GM18858 (cell line): ENCODE measurements at regions not wholly inside any gene's neighbourhood (a gene's known extent, or its start where the extent isn't known, plus 50 kb on each side); places are given as distances from the start of the nearest gene placed in this dataset.
"Not testable (repeated sequence)": the region's sequence is repeated elsewhere in the genome, so short reads cannot be mapped to it uniquely, and the experiment has no call there.

Source experiments
- ATAC-seq: cut with Tn5 transposase; IDR thresholded peaks from one replicate; pipeline ENCODE4 v1.9.1; 2021; ENCODE audit not compliant: unreplicated experiment

DNA sequence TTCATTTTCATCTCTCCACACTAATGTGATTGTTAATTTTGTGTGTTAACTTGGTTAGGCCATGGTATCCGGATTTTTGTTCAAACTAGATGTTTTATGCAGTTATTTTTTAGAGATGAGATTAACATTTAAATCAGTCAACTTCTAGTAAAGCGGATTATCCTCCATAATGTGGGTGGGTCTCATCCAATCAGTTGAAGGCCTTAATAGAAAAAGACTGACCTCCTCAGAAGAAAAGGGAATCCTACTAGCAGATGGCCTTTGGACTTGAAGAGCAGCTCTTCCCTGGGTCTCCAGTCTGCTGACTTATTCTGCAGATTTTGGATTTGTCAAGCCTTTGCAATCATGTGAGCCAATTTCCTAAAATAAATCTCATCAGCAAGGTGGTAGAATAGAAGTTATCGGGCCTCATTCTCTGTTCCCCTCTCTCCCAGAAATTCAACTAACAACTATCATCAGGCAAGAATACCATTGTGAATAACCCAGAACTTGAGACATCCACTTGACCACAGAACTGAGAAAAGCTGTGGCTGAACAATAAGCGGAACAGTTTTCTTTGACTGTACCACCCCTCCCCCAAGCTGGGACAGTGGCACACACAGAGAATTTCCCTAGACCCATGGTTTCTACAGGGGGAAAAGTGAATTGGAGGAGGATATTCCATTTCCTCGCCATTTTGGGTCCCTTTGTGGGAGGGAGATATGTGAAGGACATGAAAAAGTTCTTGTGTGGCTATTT lies 323.0 kb downstream of the UTRN start:
- no peak for ATAC-seq

DNA sequence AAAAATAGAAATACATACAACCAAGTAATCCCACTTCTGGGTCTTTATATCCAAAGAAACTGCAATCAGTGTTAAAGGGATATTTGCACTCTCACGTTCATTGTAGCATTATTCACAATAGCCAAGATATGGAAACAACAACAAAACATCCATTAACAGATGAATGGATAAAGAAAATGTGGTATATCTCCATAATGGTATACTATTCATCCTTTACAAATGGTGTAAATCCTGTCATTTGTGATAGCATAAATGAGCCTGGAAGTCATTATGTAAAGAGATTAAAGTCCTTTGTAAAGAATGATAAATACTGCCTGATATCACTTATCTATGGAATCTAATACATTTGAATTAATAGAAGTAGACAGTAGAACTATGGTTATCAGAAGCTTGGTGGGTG lies 327.7 kb downstream of the UTRN start:
- no peak for ATAC-seq

DNA sequence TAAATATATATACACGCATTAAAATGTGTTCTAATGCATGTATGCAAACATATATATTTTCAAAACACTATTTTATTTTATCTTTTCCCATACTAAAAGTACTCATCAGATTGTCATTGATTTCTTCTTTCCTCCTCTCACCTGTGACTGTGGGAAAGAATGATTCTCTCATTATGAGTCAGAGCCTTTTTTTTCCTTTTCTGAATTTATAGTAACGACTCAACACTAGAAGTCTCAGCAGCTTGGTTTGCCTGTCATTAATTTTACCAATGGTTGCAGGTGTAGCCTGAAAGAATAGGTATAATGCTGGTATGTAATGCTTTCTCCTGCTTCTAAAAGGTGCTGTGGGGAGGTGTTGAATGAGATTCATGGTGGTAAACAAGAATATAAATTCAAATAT lies 328.7 kb downstream of the UTRN start:
- ATAC-seq: peak; percentile 78

DNA sequence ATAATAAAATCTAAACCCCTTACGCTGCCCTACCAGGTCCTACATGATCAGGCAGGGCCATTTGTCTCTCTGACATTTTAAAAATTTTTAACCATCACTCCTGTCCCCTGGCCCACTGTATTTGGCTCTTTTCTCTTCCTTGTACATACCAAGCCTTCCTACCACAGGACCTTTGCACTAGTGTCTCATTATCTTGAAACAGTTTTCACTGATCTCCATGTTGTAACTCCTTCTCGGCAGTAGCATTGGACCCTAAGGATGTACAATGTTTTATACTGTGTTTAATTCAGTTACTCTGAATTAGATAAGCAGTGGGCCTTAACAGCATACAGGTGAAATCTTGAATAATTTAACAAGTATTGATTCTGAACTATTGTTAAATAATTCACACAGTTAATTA lies 330.7 kb downstream of the UTRN start:
- no peak for ATAC-seq

DNA sequence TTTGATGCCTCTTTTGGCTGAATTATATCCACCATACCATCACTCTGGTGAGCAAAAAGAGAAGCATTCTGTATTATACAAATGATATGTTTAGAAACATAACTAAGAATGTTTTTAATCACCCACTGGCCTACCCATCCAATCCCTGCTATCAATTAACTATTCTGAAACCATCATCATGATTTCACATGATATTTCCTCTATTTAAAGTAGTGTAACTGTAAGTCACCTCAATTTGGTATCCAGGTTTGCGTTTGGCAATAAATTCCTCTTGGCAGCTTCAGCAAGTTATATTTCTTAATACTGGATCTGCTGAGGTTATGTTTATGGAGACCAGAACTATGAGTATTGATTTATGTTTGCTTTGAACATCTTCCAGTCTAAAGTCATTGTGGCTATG lies 332.1 kb downstream of the UTRN start:
- ATAC-seq: no peak

DNA sequence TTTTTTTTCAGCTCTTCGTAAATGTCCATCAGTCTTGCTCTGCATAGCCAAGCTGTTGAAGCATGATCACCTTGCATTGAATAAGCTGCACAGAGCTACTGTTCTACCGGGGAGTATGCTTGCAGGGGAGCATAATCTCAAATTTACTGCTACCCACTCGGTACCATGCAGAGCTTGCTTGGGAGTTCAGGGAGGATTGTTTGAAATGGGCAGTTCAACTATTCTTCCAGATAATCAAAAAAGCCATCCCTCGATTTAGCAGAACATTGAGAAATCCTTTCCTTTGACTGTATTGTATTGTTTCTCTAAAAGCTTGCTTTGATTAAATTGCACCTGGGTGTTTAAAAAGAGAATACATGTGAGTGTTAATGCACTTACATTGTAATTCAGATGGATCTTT lies 332.6 kb downstream of the UTRN start:
- ATAC-seq: no peak

DNA sequence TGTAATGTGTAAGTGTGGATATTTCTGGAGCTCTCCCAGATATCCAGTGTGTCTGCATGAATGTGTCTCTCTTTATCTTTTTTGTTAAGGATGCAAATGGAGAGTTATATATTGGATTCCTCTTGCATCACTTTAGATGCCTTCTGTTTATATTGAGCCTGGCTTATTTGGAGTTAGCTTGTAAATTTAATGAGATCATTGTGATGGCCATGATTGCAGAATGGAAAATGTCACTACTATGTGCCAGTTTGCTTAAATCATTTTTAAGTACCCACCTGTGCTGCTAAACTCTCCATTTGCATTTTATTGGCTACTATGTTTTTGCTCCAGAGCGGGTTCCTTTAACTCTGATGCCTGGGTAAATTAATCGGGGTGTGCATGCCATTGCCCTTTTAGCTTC lies 334.8 kb downstream of the UTRN start:
- no peak for ATAC-seq

DNA sequence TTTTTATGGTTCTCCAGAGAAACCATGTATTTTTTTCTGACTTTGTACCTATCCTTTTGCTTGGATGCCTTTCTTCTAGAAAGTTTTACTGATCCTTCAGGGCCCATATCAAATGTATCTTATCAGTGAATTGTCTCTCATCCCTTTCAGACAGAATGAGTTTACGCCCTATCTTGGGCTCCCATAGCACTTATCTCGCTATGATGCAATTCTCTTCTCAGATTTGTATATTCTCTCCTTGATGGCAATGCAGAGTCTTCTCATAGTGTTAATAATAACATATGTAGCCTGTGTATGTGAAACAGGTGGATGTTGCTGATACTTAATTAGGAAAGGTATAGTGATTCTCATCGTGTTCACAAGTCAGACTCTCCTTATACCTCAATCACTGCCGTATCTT lies 336.2 kb downstream of the UTRN start:
- ATAC-seq: no peak

DNA sequence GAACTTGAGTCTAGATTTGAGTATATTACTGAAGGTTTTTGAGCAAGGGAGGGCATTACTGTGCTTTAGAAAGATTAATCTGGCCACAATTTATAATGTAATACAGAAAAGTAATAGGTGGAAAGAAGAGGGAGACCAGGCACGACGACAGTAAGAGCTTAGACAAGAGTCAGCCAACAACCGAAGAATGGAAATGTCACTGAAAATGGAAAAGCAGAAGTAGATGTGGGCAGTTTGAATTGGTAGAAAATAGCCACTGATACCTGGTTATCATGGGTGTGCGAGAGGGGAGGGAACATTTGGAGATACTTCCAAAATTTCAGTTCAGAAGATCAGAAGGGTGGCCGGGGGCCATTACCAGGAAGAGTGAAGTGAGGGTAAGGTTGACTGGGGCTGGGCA lies 339.1 kb downstream of the UTRN start:
- ATAC-seq: no peak

DNA sequence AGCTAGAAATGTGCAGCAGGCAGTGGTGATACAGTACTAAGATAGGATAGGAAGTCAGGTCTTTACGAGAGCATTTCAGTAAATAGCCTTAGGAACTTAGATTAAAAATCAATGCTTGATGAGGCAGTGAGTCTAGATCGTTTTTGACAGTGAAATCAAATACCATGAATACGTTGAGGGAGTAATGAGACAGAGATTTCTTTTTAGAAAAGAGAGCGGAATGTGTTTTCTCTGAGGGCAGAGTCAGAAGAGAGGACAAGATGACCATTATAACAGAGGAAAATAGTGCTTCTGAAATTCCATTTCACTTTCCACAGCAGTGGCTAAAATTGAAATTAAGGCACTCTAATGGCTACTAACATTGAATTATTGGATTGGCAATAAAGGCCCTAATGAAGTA lies 339.6 kb downstream of the UTRN start:
- no peak for ATAC-seq

DNA sequence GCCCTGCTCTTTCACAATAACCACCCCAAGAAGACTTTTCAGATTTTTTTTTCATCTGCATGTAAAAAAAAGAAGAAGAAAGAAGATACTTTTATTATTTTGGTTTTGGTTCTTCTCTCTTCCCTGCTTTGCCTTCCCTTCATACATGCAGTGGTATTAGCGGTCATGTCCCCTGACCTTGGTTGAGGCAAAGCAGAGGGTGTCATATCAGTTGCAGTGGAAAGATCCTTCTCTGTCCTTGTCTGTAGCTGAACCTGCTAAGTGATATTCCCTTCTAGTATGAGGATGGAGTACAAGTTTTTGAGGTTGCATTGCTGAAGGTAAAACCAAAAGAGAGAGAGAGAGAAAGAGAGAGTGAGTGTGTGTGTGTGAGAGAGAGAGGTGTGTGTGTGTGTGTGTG lies 345.7 kb downstream of the UTRN start:
- ATAC-seq: no peak

DNA sequence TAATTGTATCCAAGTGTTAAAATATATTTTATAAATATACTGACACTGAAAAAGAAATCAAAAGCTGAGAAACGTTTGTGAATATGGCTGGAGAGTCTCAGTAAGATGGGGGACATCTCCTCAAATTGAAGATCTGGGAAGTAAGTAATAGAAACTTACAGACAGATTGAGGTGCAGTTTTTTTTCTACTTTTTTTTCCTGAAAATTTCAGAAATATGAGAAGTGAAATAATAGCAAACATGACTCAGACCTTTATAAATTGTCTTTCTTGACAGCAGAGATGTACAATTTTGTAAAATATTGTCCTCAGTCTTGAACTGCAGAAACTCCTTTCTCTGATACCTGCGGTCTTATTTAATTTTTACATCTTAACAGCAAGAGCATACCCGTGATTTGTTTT lies 347.1 kb downstream of the UTRN start:
- no peak for ATAC-seq

DNA sequence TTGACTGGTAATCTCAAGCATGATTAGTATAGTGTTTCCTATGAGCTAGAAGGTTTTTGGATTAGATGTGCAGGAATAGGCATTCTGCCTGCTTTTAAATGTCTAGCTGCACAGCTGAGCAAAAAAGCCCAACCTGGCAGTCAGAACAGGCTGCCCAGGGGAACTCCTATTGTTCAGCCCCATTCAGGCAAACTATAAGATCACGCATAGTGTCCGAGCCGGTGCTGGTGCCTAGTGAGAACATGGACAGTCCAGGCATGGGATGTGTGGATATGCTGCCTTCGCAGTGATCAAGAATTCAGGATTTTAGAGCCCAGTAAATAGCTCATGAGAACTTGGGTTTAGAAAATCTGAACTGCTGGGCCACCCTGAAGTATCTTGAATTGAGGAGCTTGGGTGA lies 348.8 kb downstream of the UTRN start:
- ATAC-seq: no peak

DNA sequence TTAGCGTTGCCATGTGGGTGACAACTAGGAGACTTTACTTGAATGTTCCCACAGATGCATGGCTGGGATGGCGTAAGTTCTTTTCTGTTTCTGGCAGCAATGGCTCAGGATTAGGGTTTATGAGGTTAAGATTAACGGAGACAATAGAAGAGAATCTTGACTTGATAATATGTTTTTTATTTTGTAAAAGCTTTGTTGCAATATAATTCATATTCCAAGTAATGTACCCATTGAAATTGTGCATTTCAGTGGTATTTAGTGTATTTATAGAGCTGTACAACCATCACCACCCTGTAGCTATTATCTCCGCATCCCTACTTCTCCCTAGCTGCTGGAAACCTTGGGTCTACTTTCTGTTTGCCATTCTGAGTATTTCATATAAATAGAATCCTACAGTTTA lies 349.2 kb downstream of the UTRN start:
- no peak for ATAC-seq

DNA sequence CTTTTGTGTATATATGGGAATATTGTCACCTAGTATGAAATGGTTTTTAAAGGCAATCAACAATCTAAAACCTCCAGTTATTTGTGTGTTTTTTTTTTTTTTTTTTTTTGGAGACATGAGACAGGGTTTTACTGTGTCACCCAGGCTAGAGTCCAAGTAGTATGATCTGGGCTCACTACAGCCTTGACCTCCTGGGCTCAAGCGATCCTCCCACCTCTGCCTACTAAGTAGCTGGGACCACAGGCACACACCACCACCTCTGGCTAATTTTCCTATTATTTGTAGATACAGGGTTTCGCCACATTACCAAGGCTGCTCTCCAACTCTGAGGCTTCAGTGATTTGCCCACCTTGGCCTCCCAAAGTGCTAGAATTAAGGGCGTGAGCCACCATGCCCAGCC lies 349.9 kb downstream of the UTRN start:
- no peak for ATAC-seq

DNA sequence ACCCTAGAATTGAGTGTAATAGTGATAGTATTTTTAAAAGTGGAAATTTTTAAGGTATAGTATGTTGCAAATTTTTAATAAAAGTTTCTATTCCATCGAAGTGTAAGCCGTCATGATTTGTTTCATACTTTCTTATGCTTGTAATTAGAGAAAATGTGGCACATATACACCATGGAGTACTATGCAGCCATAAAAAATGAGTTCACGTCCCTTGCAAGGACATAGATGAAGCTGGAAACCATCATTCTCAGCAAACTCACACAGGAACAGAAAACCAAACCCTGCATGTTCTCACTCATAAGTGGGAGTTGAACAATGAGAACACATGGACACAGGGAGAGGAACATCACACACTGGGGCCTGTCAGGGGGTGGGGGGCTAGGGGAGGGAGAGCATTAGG lies 350.9 kb downstream of the UTRN start:
- not testable (repeated sequence) for ATAC-seq

DNA sequence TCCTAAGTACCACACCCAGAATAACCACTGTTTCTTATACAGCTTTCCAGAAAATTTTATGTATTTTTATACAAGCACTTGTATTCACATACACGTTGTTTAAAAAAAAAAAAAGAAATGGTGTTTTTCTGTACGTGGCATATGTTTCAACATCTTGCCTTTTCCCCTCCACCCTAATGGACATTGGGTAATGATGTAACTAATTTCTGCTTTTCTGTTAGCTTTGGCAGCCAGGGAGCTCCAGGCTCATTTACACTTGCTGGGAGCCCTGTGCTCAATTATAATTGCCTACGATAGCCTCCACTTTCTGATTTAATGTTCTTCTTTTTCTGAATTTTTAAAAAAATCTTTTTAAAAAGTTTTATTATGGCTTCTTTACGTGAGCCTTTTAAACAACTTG lies 352.4 kb downstream of the UTRN start:
- no peak for ATAC-seq

DNA sequence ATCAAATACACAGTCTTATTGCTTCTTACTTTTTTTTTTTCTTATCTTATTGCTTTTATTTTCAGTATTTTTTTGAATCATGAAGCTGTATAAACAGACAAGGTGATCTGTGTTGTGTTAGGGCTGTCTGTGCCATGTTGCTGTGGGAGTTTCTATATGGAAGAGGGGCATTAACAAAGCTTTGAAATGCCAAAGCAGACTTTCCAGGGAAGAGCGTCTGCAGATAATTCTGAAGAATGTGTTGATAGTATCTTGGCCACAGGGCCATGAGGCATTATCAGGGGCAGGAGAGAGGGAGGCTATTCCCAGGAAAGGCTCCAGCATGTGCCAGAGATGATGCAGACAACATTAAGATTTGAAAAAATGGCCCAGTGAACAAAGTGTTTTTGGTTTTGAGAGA lies 354.5 kb downstream of the UTRN start:
- no peak for ATAC-seq

DNA sequence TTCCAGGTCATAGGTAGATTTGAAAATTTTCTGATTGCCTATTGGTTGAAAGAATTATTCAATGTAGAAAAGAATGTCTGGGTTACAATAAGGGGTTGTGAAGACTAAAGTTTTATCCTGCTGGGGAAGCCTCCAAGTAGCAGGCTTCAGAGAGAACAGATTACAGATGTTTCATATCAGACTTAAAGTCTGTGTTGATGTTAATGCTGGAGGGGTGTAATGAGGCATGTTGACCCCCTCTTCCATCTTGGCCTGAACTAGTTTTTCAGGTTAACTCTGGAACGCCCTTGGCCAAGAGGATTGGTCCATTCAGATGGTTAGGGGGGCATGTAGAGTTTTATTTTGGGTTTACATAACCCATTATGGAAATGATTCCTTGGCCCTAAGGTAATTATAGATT lies 356.2 kb downstream of the UTRN start:
- ATAC-seq: no peak

DNA sequence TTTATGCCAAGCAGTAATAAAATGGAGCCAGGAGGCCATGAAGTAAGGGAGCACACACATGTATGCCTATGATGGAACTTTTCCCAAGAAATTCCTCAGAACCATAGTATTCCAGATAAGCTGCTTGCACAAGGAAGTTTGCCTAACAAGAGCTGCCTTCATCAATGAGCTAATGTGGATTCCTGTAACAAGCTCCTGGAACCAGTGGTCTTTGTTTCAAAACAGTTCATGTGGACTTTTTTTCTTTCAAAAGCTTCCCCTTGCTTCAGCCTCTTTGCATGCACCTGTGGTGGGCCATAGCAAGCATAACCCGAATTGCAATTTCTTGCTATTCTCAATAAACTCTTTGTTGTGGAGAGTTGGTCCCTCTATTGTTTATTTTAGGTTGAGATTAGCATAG lies 359.6 kb downstream of the UTRN start:
- ATAC-seq: no peak

DNA sequence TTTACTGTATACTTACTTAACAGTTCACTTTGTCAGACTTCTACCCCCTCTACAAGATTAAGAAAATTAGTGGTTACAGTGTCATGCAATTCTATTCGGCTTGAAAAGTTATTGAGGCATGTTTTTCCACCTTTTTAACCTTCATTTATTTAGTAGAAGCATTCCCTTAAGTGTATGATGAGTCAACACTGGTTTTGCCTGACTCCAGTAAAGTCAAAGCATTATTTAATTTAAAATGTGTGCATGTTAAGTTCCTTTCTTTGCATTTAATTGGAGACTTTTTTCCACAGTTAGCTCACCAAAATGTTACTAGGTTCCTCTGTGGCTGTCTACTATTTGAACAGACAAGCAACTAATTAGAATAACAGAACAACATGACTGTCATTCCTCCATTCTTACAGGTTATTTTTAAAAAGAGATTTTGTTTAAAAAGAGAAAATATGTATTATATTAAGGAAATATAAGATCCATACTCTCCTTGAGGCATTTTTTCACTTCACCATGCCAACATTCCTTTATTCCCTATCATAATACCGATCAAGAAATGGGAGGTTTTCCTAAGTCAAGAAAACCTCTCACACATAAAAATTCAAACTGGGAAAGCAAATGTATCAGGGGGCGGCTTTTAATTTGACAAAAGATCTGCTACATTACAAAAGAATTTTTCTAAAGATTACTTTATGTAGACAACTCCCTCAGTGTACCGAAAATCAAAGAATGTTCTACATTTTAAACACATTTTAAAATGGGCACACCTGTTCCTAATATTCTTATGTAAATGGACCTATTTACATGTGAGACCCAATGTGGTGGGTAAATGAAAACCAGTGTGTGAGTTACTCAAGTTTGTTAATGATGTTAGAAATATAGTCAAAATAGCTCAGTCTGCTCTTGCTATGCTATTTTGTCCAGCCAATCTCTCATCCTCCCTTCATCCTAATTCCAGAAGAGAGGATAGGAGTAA lies 361.2 kb downstream of the UTRN start:
- ATAC-seq: no peak

DNA sequence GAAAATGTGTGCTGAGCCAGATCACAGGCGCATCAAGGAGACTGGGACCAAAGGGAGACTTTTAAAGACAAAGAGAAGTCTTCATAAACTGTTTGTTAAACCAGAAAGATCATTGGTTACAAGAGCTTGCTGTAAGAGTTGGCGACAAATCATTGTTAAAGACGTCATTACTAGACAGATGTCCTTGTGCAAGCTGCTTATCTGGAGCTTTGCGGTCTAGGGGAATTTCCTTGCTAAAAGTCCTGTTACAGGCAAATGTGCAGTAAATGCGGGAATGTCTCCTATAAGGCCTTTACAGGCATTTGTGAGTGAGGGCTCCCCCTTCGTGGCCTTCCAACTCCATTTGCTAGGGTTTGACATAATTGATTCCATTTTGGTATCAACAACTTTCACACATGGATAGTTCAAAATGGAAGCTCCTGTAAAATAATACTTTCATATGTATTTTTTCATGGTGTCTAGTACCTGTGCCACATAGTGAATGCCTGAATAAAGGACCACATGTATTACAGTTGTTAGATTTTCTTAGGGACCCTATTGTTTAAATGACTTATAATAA lies 362.4 kb downstream of the UTRN start:
- no peak for ATAC-seq
